GM21717 (cell line): ENCODE measurements at regions not wholly inside any gene's neighbourhood (a gene's known extent, or its start where the extent isn't known, plus 50 kb on each side); places are given as distances from the start of the nearest gene placed in this dataset.
"Not testable (repeated sequence)": the region's sequence is repeated elsewhere in the genome, so short reads cannot be mapped to it uniquely, and the experiment has no call there.

ENCODE experiments used
- ATAC-seq: cut with Tn5 transposase; IDR thresholded peaks from one replicate; pipeline ENCODE4 v1.9.1; 2021; ENCODE audit warnings: mild to moderate bottlenecking, moderate library complexity; ENCODE audit not compliant: unreplicated experiment

DNA sequence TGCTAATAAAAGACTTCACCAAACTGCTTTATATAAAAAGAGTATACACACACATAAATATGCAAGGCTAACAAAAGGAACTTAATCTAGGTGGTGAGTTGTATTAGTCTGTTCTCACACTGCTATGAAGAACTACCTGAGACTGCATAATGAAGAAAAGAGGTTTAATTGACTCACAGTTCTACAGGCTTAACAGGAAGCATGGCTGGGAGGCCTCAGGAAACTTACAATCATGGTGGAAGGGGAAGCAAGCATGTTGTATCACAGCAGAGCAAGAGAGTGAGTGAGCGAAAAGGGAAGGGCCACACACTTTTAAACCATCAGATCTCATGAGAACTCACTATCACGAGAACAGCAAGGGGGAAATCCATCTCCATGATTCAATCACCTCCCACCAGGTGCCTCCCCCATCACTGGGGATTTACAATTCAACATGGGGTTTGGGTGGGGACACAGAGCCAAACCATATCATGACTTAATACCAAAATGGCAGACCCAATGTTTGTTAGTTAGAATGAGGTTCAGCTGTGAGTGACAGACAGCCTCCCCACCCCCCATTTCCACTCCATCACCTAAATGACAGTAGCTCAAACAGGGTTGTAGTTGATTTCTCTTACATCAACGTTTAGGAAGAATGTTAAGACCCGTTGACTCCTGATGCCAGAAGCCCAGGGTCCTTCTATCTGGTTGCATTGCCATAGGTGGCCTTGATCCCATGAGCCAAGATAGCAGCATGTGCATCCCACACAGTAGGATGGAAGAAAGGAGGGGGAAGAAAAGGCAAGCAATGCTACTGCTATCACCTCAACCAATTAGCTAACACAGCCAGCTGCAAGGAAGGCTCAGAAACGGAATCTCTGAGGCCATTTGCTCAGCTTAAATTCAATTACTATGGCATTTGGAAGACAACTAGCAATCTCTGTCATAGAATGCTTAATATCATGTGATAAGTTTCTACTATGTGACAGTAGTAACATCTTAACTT, 77.0 kb downstream of the CCDC71L start:
- no peak for ATAC-seq

DNA sequence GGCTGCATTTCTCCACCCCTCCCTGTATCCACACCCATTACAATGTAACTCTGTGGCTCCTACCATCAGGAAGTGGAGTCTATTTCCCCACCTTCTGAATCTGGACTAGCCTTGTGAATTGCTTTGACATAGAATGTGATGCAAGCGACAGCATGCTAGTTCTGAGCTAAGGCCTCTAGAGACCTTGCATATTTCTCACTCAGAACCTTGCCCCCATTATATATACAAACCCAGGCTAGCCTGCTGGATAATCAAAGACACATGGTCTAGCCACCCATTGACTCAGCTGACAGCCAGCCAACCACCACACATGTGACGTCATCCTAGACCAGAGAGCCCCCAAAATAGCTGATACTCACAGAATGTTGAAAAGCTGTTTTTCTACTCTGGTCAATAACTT, 77.9 kb downstream of the CCDC71L start:
- no peak for ATAC-seq

DNA sequence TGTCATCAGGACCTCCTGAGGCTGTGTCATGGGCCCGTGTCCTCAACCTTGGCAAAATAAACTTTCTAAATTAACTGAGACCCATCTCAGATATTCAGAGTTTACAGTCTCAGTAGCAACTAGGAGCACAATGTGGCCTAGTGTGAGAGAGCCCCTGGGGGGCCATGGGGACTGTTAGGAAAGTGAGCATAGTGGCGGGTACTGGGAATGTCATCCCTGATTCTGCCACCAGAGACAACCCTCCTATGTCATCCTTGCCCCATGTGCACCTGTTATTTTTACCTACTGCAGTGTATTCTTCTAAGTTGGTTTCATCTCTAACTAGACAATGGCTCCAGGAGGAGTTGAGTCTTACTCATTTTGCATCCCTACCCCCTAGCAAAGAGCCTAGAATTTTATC, 78.6 kb downstream of the CCDC71L start:
- no peak for ATAC-seq

DNA sequence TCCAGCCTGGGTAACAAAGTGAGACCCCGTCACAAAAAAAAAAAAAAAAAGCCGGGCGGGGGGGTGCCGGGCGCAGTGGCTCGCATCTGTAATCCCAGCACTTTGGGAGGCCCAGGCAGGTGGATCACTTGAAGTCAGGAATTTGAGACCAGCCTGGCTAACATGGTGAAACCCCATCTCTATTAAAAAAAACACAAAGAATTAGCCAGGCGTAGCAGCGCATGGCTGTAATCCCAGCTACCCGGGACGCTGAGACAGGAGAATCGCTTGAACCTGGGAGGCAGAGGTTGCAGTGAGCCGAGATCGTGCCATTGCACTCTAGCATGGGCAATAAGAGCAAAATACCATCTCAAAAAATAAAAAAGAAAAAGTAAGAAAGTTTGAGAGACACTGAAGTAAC, 81.9 kb downstream of the CCDC71L start:
- not testable (repeated sequence) for ATAC-seq

DNA sequence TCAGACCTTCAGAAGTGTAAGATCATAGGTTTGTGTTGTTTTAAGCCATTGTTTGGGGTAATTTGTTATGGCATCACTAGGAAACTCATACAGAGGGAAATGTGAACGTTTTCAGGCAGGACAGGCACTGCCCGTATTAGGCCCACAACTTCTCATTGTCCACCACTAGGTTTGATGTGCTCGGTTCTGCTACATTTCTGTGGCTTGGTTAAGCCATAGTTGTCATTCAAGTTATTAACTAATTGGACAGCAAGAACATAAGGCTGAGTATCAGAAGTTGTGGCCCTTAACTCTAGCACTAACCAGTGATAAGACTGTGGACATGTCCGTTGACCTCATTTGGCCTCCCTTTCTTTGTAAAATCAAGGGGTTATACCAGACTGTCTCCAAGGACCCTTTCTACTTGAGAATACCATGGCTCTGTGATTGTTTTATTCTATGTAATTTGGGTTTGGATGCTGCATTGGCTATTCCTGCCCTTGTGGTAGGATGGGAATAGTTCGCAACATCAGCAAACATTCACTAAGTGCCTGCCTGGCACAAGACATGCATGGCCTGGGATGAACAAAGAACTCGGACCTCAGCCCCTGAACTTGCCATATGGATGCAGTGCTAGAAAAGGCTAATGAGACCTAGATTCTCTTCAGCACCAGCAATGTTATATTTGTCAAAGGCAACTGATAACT, 85.7 kb downstream of the CCDC71L start:
- no peak for ATAC-seq

DNA sequence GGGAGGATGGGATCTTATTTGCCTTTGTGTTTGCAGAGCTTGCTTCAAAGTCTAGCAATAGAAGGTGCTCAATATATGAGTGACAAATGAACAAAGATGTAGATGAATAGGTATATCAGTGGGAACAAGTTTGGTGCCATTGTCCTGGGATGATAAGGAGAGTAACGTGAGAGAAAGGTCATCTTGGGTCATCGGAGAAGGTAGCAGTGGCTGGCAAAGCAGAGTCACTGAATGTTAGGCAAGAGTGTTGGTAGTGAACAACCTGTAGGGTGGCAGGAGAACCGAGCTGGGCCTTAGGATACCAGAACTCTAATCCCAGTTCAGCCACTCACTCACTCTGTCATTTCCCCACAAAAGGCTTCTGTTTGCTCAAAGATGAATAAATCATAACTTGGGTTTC, 87.2 kb downstream of the CCDC71L start:
- ATAC-seq, result no peak

DNA sequence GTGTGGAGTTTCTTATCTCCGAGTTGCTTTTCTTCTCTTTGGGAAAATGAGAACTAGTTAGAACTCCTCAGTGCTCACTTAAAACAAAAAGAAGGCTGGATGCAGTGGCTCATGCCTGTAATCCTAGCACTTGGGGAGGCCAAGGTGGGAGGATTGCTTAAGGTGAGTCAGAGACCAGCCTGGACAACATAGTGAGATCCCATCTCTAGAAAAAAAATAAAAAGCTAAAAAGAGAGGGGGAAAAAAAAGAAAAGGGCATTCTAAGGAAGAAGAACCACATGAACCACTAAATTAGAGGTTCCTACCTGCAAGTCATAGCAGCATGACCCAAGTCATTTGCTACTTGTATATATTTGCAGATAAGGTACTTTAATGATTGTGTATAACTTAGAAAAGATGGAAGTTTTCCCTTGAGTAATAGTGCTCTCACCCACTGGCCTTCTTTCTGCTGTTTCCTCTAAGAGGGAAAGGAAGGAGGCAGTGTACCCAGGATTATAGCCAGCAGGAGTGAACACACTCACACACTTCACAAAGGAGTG, 87.8 kb downstream of the CCDC71L start:
- no peak for ATAC-seq

DNA sequence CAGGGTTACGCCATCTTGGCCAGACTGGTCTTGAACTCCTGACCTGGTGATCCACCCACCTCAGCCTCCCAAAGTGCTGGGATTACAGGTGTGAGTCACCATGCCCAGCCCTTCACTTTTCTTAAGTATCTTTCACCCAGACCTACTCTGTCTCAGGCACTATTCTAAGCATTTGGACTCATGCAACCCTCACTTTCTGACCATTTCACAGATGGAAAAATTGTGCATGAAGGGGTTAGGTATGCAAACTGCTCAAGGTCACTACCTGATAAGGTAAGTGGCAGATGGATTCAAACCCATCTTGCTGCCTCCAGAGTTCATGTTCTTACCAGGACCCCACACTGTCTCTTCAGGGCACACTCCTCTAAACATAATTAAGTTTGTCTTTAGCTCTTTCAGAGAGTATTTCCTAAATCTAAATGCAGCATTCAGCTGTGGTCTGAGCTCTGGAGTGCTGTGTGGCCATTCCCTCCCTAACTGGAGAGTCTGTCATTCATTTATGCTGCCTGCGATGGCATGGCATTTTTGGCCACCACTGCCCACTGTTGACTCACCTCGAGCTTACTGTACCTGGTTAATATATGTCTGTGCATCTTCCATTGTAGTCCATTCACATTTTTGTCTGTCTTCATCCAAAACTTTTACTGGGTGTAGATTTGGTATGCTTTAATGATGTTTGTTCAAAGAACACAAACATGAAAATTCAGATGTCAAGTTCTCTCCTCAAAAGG, 88.4 kb downstream of the CCDC71L start:
- ATAC-seq, result no peak

DNA sequence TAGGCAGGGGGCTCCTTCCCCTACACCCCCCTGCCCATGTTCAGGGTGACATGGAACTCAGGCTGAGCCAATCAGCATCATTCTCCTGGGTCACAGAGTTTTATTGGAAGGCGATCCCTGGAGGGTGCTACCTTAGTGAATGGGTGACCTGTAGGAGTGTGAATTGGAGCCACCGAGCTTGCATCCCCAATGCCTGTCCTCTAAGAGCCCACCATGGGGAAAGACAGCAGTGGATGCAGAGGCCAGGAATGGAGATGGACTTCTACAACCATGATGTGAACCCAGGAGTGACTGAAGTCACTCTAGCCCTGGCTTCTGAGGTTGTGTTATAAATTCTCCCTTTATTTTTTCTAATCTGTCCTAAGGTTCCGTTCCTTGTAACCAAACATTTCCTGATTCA, 89.4 kb downstream of the CCDC71L start:
- ATAC-seq, result no peak

DNA sequence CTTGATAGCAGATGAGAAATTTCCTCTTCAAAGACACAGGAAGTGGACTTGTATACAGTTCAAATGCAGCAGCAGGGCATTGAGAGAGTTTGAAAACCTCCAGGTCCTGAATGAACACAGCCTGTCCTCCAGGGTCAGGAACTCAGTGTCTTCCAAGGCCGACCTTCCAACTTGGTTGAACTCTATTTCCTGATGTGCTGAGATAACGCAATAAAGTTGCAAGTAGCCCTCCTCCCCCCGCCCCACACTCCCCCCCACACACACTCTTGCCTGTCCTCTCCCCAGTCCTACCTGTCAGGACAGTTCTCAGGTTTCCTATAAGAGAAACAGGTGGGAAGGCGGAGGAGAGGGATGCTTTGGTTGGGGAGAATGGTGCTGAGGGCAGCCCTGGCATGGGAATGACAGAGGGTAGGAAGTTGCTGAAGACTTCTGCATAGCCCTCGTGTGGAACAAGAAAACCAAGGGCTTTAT, 90.0 kb downstream of the CCDC71L start:
- no peak for ATAC-seq

DNA sequence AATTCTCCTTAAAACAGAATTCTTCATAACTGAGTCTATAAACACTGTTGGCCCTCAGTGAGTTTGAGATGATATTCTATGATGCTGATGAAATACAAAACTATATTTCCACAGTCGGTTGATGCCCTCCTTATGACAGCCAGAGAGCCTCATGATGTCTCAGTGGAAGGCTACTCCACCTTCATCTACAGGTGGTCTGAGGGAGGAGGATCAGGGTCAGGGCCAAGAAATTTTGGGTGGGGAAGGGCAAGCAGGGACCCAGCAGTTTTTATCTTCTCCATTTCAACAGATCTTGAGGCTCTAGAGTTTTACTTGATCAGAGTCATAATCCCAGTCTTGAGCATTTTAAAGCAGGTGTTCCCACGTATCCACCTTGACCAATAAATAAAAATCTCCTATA, 90.8 kb downstream of the CCDC71L start:
- no peak for ATAC-seq

DNA sequence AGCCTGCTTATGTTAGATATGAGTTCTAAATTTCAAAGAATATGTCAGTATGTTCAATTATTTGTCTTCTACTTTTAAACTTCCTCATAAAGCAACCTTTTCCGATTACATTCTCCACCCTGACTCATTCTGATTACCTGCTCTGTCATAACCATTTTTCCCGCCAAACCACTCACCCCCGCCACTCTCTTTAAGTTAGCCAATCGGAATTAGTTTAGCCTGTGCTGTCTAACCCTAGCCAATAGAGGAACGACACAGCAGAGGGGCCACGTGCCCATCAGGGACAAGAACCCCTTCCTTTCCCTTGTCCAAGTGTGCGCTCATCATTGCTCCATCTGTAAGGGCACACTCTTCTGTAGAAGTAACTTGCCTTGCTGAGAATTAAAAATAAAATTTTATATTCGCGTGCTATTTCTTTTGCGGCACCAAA, 91.4 kb downstream of the CCDC71L start:
- no peak for ATAC-seq

DNA sequence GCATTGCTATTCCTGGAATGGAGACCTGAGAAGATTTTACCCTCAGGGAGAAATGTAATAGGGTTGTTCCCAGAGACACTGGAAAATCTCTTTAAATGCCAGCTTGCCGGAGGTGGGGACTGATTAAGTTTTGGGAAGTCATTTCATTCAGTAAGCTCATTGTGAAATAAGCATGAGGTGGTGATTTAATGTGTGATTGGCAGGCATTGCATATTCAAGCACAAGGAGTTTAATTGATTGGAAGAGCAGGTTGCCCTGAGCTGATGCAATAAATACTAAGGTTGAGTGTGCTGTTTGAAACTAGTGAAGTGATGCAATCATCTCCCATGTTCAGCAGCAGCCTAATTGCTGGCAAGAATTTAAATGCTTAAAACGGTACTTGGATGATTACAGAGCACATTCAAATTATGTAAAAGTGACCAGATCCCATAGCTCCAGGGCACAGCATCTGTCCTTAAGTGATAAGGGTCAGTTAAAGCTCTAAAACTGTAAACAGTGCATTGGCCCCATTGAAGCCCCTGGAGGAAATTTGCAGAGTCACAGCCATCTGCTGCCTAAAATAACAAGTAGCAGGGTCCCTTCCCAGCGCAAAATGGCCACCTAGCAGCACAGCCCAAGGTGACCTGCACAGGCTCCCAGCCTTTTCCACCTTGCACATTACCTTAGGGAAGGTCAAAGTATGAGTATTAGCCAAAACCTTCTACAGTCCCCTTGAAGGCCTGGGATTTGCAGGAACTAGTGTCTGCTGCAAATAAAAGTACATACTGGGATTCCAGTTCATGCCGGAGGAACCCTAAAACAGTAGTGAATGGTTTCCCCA, 92.1 kb downstream of the CCDC71L start:
- no peak for ATAC-seq

DNA sequence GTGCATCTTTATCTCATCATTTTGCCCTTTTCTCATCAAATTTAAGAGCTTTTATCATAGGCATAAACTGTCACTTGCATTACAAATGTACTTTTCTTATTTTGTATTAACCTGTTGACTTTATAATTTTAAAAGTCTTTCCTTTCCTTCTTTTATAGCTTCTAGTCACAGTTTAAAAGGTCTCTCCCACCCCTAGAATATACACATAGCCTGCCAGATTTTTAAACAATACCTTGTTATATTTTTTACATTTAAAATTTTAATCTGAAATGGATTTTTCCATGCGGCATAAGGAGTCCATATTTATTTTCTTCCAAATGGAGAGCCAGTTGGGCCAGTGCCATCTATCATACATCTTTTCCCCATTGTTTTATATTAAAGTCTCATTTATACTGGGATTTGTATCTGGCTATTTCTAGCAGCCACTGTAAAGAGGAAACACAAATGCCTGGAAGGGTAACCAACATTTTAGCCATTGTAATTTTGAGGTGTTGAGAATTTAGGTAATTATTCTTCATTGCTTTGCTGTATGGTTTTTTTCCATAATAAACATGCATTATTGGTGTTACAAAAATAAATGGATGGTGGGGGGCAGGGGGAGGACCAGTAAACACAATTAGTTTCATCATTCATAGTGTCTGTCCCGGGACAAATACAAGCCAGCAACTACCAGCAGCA, 92.8 kb downstream of the CCDC71L start:
- no peak for ATAC-seq

DNA sequence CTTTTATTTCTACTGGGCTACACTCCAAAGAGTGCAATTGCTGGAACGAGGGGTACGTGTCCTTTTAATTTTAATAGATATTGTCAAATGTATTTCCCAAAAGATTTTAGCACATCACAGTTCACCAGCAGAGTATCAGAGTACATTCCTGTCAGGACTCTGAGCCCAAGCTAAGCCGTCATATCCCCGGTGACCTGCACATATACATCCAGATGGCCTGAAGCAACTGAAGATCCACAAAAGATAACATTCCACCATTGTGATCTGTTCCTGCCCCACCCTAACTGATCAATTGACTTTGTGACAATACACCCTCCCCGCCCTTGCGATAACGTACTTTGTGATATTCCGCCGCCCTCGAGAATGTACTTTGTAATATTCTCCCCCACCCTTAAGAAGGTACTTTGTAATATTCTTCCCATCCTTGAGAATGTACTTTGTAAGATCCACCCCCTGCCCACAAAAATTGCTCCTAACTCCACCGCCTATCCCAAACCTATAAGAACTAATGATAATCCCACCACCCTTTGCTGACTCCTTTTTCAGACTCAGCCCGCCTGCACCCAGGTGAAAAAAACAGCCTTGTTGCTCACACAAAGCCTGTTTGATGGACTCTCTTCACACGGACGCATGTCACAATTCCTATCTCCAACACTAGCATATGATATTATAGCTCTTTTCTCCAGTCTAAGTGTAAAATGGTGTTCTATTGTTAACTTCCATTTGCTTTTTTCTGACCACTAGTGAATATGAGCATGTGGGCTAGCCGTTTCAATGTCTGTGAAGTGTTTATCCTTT, 93.6 kb downstream of the CCDC71L start:
- not testable (repeated sequence) for ATAC-seq

DNA sequence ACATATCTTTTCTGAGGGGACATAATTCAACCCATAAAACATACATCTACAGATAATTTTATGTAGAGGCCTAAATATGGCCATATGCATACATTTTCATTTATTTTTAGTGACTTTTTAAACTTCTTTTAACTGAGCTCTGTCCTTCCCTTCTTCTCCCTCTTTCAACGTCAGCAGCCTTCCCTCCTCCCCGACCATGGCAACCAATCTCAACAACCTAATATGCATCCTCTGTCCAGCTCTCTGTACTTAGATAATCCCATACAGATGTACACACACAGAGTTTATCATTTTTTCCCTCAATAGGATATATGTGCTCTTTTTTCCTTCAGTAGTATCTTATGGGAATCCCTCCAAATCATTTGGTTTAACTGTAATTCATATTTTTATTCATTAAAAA, 94.3 kb downstream of the CCDC71L start:
- ATAC-seq, result no peak

DNA sequence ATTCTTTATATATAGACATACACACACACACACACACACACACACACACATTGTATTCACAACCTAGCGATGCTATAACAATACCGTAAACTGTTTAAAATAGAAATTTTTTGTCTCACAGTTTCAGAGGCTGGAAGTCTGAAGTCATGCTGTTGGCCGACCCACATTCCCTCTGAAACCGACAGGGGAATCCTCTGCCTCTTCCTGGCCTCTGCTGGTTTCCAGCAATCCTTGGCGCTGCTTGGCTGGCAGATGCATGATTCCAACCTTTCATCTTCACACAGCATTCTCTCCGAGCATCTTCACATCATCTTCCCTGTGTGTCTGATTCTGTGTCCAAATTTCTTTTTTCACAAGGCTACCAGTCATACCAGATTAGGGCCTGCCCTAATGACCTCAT, 94.8 kb downstream of the CCDC71L start:
- ATAC-seq, result no peak

DNA sequence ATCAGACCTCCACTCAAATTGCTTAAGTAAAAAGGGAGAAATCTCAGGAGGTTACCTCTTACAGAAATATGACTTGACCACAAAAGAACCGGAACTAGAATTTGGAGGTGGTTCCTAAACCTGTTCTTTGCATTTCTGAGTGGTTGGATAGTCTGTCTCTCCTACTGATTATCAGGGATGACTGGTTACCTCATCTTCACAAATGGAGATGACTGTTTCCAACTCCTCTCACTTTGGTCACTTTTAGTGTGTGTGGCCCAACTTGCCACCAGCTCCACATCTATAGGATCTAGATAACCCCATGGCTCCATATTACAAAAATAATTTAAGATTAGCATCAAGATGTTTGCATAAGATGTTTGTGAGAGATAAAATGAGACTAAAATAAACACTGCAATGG, 95.5 kb downstream of the CCDC71L start:
- no peak for ATAC-seq
